Naive thymus-derived CD8-positive, alpha-beta T cell (primary cell): ENCODE measurements at regions not wholly inside any gene's neighbourhood (a gene's known extent, or its start where the extent isn't known, plus 50 kb on each side); places are given as distances from the start of the nearest gene placed in this dataset.

Source experiments
- ATAC-seq, 2 donors: fragments of 150-1000 bp; cut with Tn5 transposase in 1 of 2; sonication (Bioruptor Pico), chemical (Tn5 transposase) in 1 of 2; 1 replicate in 1 of 2; 2 replicates in 1 of 2; pipeline ENCODE4 v1.10.0; 2021; ENCODE audit warnings: mild to moderate bottlenecking in 2 of 2, moderate library complexity in 2 of 2
- POLR2A ChIA-PET: fragments of 350-600 bp; sonication (Branson Sonifier 250); formaldehyde crosslinking; loops from one replicate; lab custom pipeline; 2021; ENCODE audit warnings: antibody characterized with exemption; lab: Charles Lee
- DNase-seq, 10 donors: peaks; one replicate each; pipeline versions ENCODE4 v3.0.0 to v3.0.0-alpha.2; 2020 to 2022
- H3K27ac Mint-ChIP-seq, 10 donors: one replicate each; pipeline ENCODE4 v1.8.0; 2020 to 2022; ENCODE audit warnings: mild to moderate bottlenecking in 10 of 10, mixed read lengths in 10 of 10, moderate library complexity in 4 of 10, inconsistent platforms in 1 of 10
- H3K27me3 Mint-ChIP-seq, 5 donors: one replicate each; pipeline ENCODE4 v1.8.0; 2021 to 2022; ENCODE audit warnings: mixed read lengths in 5 of 5
- H3K36me3 Mint-ChIP-seq, 3 donors: one replicate each; pipeline ENCODE4 v1.8.0; 2020 to 2022; ENCODE audit warnings: mixed read lengths in 3 of 3, mild to moderate bottlenecking in 2 of 3, inconsistent platforms in 1 of 3
- H3K4me1 Mint-ChIP-seq, 4 donors: one replicate each; pipeline ENCODE4 v1.8.0; 2021 to 2022; ENCODE audit warnings: mixed read lengths in 4 of 4
- H3K4me3 Mint-ChIP-seq, 10 donors: one replicate each; pipeline ENCODE4 v1.8.0; 2020 to 2022; ENCODE audit warnings: mild to moderate bottlenecking in 10 of 10, mixed read lengths in 10 of 10, moderate library complexity in 6 of 10, inconsistent platforms in 1 of 10
- H3K9me3 Mint-ChIP-seq, 9 donors: one replicate each; pipeline ENCODE4 v1.8.0; 2020 to 2022; ENCODE audit warnings: mixed read lengths in 9 of 9, mild to moderate bottlenecking in 3 of 9, inconsistent platforms in 1 of 9, moderate library complexity in 1 of 9

GRCh38 chr1:113007706-113008364, 51.8 kb upstream of the SLC16A1 start:
- DNase-seq: no peak

GRCh38 chr1:113008365-113008714, 52.3 kb upstream of the SLC16A1 start:
- POLR2A ChIA-PET: no interaction called here
- ATAC-seq: no peak

More at GRCh38 chr1:113007706-113008364, 51.8 kb upstream of the SLC16A1 start:
- Mint-ChIP-seq H3K27me3 (no peaks in the 10 kb centered on the region), H3K27ac (peak overlapping the region in 4 of 10 donors; percentile 17 to 71 (median 39)), H3K9me3 (no peaks in the 10 kb centered on the region), H3K36me3 (peaks cover 4 to 16% (median 14%) of the 10 kb centered on the region in 3 donors), H3K4me3 (no peak overlapping the region), H3K4me1 (peaks cover 0 to 9% (median 4%) of the 10 kb centered on the region in 4 donors)
- POLR2A ChIA-PET: no interaction called here
- no peak for ATAC-seq

DNA sequence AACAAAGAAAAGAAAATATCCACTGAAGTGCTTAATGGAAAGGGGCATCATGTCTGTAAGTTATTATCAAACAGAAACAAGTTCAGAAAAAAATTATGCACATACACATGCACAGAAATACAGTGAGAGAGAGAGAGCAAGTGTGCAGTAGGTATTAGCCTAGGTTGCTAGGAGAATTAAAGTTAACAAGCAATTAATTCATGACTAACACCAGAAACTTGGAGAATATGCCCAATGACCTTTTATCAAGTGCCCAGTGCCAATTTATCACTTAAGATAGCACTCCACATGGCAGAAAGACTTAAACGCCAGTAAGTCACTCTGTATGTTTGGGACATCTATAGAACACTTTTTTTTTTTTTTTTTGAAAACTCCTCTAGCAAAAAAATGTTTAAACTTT, 56.2 kb upstream of the SLC16A1 start:
- H3K4me3 Mint-ChIP-seq: no peak overlapping the region
- peaks cover 4 to 13% (median 9%) of the 10 kb centered on the region in 3 donors for H3K36me3 Mint-ChIP-seq
- no peaks in the 10 kb centered on the region for H3K9me3 Mint-ChIP-seq
- DNase-seq: no peak
- H3K27ac Mint-ChIP-seq: peak overlapping the region in 3 of 10 donors; percentile 6 to 49 (median 19)
- POLR2A ChIA-PET: no interaction called here
- ATAC-seq: no peak
- H3K27me3 Mint-ChIP-seq: no peaks in the 10 kb centered on the region
- peaks cover 0 to 10% (median 8%) of the 10 kb centered on the region in 4 donors for H3K4me1 Mint-ChIP-seq

More at GRCh38 chr1:113008365-113008714, 52.3 kb upstream of the SLC16A1 start:
- H3K4me3 Mint-ChIP-seq: no peak overlapping the region
- no peaks in the 10 kb centered on the region for H3K9me3 Mint-ChIP-seq
- DNase-seq: no peak
- H3K27me3 Mint-ChIP-seq: no peaks in the 10 kb centered on the region
- H3K4me1 Mint-ChIP-seq: peaks cover 0 to 10% (median 8%) of the 10 kb centered on the region in 4 donors
- peaks cover 4 to 16% (median 14%) of the 10 kb centered on the region in 3 donors for H3K36me3 Mint-ChIP-seq
- H3K27ac Mint-ChIP-seq: peak overlapping the region in 2 of 10 donors; percentile 17 to 71

- DNase-seq: no peak
- H3K4me3 Mint-ChIP-seq: no peak overlapping the region
- H3K27ac Mint-ChIP-seq: peak overlapping the region in 2 of 10 donors; percentile 9 to 59
- peaks cover 0 to 4% (median 3%) of the 10 kb centered on the region in 3 donors for H3K36me3 Mint-ChIP-seq
- POLR2A ChIA-PET: no interaction called here
- no peaks in the 10 kb centered on the region for H3K27me3 Mint-ChIP-seq
- peaks cover 0 to 10% (median 8%) of the 10 kb centered on the region in 4 donors for H3K4me1 Mint-ChIP-seq
- no peak for ATAC-seq
- H3K9me3 Mint-ChIP-seq: no peaks in the 10 kb centered on the region
Measured at GRCh38 chr1:113013823-113014222, 57.8 kb upstream of the SLC16A1 start.

GRCh38 chr1:113014508-113014907, 58.5 kb upstream of the LRIG2 start:
- Mint-ChIP-seq H3K4me3 (no peak overlapping the region), H3K27me3 (no peaks in the 10 kb centered on the region), H3K4me1 (peaks cover 0 to 10% (median 8%) of the 10 kb centered on the region in 4 donors), H3K36me3 (peaks cover 0 to 4% (median 3%) of the 10 kb centered on the region in 3 donors), H3K9me3 (no peaks in the 10 kb centered on the region), H3K27ac (no peak overlapping the region)
- DNase-seq (no peak), ATAC-seq (no peak)
- POLR2A ChIA-PET: no interaction called here

- Mint-ChIP-seq H3K27me3 (no peaks in the 10 kb centered on the region), H3K4me1 (peaks cover 0 to 4% (median under 1%) of the 10 kb centered on the region in 4 donors), H3K4me3 (no peak overlapping the region), H3K9me3 (no peaks in the 10 kb centered on the region), H3K36me3 (peaks cover 0 to 3% (median under 1%) of the 10 kb centered on the region in 3 donors), H3K27ac (peak overlapping the region in 3 of 10 donors; percentile 10 to 61 (median 14))
- ATAC-seq (no peak), DNase-seq (no peak)
- POLR2A ChIA-PET: no interaction called here
Measured at GRCh38 chr1:113018911-113019310, 54.1 kb upstream of the LRIG2 start.

GRCh38 chr1:113021430-113022085, 51.4 kb upstream of the LRIG2 start:
- DNase-seq: no peak
- Mint-ChIP-seq H3K27ac (no peak overlapping the region), H3K4me1 (peaks cover 0 to 4% (median under 1%) of the 10 kb centered on the region in 4 donors), H3K27me3 (no peaks in the 10 kb centered on the region), H3K36me3 (peaks cover 0 to 3% (median 2%) of the 10 kb centered on the region in 3 donors), H3K4me3 (no peak overlapping the region), H3K9me3 (no peaks in the 10 kb centered on the region)
- POLR2A ChIA-PET: no interaction called here
- ATAC-seq: no peak
